ENCODE measurements at regions not wholly inside any gene's neighbourhood (a gene's known extent, or its start where the extent isn't known, plus 50 kb on each side); places are given as distances from the start of the nearest gene placed in this dataset.

- DNase-seq = no peak
- Mint-ChIP-seq H3K27ac (no peak overlapping the region), H3K36me3 (ENCODE audit: low read depth) (no peaks in the 10 kb centered on the region; the same call in 1 of the 2 replicates), H3K4me1 (ENCODE audit: low read depth) (no peaks in the 10 kb centered on the region), H3K4me3 (no peak overlapping the region), H3K27me3 (ENCODE audit: insufficient read depth) (no peaks in the 10 kb centered on the region), H3K9me3 (peaks cover 10% of the 10 kb centered on the region; the same call in 1 of the 2 replicates)
- TF ChIP-seq CTCF (IDR thresholded peaks at IDR 0.05) = no peak
Observed at GRCh38 chr4:30939069-30939468, 218.9 kb downstream of the PCDH7 start.

GRCh38 chr4:30939684-30940083 is 219.5 kb downstream of the PCDH7 start:
- Mint-ChIP-seq H3K27me3 (ENCODE audit: insufficient read depth) (no peaks in the 10 kb centered on the region), H3K4me3 (no peak overlapping the region), H3K4me1 (ENCODE audit: low read depth) (no peaks in the 10 kb centered on the region), H3K36me3 (ENCODE audit: low read depth) (no peaks in the 10 kb centered on the region), H3K9me3 (peaks cover 8% of the 10 kb centered on the region; the same call in 1 of the 2 replicates), H3K27ac (no peak overlapping the region)
- TF ChIP-seq CTCF (IDR thresholded peaks at IDR 0.05) = no peak
- DNase-seq = no peak

- H3K36me3 Mint-ChIP-seq (ENCODE audit: low read depth) = no peaks in the 10 kb centered on the region
Observed at GRCh38 chr4:30941641-30942040, 221.5 kb downstream of the PCDH7 start.

GRCh38 chr4:30943356-30943755 is 223.2 kb downstream of the PCDH7 start:
- Mint-ChIP-seq H3K9me3 (peaks cover 23% of the 10 kb centered on the region), H3K4me3 (no peak overlapping the region), H3K36me3 (ENCODE audit: low read depth) (no peaks in the 10 kb centered on the region), H3K27ac (no peak overlapping the region), H3K4me1 (ENCODE audit: low read depth) (no peaks in the 10 kb centered on the region), H3K27me3 (ENCODE audit: insufficient read depth) (no peaks in the 10 kb centered on the region)
- no peak for DNase-seq
- TF ChIP-seq CTCF (IDR thresholded peaks at IDR 0.05) = no peak

More at GRCh38 chr4:30941641-30942040, 221.5 kb downstream of the PCDH7 start:
- no peak for DNase-seq
- Mint-ChIP-seq H3K27me3 (ENCODE audit: insufficient read depth) (no peaks in the 10 kb centered on the region), H3K27ac (no peak overlapping the region), H3K4me3 (no peak overlapping the region), H3K9me3 (peaks cover 16% of the 10 kb centered on the region), H3K4me1 (ENCODE audit: low read depth) (no peaks in the 10 kb centered on the region)
- no peak for TF ChIP-seq CTCF (IDR thresholded peaks at IDR 0.05)

- DNase-seq = no peak
- H3K36me3 Mint-ChIP-seq (ENCODE audit: low read depth) = no peaks in the 10 kb centered on the region
Observed at GRCh38 chr4:30945586-30945985, 225.4 kb downstream of the PCDH7 start.

More at GRCh38 chr4:30945586-30945985, 225.4 kb downstream of the PCDH7 start:
- Mint-ChIP-seq H3K9me3 (peaks cover 19% of the 10 kb centered on the region), H3K4me3 (no peak overlapping the region), H3K27me3 (ENCODE audit: insufficient read depth) (no peaks in the 10 kb centered on the region), H3K27ac (no peak overlapping the region), H3K4me1 (ENCODE audit: low read depth) (no peaks in the 10 kb centered on the region)
- no peak for TF ChIP-seq CTCF (IDR thresholded peaks at IDR 0.05)

Data from HFFc6 (cell line).